ENCODE measurements at regions not wholly inside any gene's neighbourhood (a gene's known extent, or its start where the extent isn't known, plus 50 kb on each side); places are given as distances from the start of the nearest gene placed in this dataset.

DNA sequence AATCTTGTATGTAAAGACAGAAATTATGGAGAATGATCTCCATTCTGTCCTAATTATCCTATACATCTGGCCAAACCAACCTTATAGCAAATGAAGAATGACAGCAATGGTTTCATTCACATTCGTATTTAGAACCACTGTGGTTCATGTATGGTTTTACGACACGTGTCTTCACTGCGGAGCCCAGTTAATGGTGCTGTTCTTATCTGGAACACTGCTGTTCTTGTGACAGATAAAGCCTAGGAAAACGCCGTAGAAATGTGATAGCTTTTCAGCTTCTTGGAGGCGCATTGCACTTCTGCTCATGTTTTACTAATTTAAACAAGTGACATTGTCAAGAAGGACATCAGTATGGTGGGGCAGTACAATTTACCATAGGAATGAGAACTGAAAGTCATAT is 2266.4 kb upstream of the TENM3 start:
- peak; percentile 6 for DNase-seq

DNA sequence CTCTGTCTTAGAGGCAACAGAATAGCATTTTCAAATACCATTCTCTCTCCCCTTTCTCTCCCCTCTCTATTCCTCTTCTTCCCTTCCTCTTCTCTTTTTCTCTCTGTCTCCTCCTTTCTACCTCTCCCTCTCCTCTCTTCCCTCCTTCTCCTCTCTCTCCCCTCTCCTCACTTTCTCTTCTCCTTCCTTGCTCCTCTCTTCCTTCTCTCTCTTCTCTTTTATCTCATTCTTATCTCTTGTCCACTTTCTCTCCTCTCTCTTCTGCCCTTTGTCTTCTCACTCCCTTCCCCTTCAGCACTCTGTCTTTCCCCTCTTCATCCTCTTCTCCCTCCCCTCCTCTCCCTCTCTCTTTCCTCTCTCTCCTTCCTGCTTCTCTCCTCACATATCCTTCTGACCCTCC is 2265.8 kb upstream of the TENM3 start:
- DNase-seq, result no peak

- DNase-seq, result no peak
Observed at GRCh38 chr4:179981161-179981560, 2262.0 kb upstream of the TENM3 start.

DNA sequence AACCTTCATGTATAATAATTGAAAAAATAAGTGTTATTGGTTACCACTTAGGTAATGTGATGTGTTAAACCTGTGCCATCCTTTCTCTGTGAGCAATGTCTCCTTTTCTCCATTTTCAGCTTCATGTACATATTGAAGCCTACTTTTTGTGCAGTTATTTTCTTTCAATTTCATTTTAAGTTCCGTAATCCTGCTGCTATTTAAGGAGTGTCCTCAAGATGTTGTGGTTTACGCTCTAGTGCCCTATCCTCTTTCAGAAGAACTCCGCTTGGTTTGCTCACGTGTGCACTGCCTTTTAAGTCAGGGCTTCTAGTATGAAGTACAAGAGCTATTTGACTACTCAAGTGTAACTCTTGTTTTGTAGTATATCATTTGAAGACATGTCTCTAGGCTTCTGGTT is 2253.2 kb upstream of the TENM3 start:
- DNase-seq, result peak; percentile 99

DNA sequence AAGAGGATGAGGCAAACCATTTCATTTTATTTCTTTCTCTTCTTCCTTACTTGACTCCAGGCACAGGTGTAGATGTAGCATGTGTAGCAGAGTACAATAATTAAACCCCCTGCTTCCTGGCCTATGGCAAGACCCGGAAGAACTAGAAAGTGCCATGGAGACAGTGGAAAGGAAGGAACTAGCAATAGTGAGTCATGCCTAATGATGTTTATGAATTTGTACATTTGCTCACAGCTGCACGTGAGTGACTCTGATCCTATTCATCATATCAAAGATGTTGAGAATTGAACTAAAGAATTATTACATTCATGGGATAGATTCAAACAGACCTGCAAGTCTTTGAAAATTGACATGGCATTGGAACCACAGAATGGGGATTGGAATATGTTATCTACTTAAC is 2233.9 kb upstream of the TENM3 start:
- no peak for DNase-seq

DNA sequence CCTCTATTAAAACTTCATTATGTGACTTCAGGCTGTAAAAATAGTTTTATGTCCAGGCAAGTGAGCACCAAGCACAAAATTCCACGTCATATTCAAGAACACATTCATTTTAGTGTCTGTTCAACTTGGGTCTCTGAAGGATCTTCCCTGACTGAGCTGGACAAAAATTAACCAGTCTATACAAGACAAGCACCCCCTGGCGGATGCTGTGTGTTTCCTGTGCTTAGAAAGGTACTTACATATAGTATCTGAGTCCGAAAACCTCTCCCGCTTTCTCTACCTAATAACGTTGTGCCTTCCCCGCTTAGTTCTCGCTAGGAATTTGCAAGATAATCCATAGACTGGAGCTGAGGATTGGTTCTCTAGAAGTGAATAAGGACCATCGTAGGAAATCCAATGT is 2214.5 kb upstream of the TENM3 start:
- DNase-seq, result peak; percentile 68

- no peak for DNase-seq
Observed at GRCh38 chr4:180031330-180031729, 2211.9 kb upstream of the TENM3 start.

- no peak for DNase-seq
Observed at GRCh38 chr4:180041576-180041975, 2201.6 kb upstream of the TENM3 start.

GRCh38 chr4:180052629-180053028 is 2190.6 kb upstream of the TENM3 start:
- DNase-seq, result peak; percentile 65

GRCh38 chr4:180054291-180054690 is 2188.9 kb upstream of the TENM3 start:
- peak; percentile 33 for DNase-seq

DNA sequence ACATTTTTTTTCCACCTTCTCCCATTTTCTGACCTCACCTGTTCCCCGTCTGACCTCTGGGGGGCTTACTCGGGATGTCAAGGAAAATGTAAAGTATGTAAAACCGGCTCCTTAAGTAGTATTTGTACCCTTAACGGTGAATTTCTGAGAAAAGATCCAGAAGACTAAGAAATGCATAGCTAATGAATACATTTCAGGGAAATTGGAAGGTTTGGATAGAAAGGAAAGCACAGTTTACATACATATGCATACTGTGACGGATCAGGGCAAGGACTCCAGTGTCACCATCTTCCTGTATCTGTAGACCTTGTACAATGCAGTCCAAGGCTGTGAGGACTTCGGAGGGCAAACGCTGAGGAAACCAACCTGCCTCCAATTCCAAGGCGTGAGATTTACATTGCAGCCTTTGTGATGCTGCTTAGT is 2185.9 kb upstream of the TENM3 start:
- DNase-seq, result peak; percentile 50

GRCh38 chr4:180057891-180058671 is 2185.1 kb upstream of the TENM3 start:
- DNase-seq, result no peak

GRCh38 chr4:180058691-180059215 is 2184.4 kb upstream of the TENM3 start:
- DNase-seq, result peak; percentile 26

GRCh38 chr4:180059216-180059881 is 2183.9 kb upstream of the TENM3 start:
- peak; percentile 27 for DNase-seq

- peak; percentile 63 for DNase-seq
Observed at GRCh38 chr4:180060159-180060889, 2182.9 kb upstream of the TENM3 start.

DNA sequence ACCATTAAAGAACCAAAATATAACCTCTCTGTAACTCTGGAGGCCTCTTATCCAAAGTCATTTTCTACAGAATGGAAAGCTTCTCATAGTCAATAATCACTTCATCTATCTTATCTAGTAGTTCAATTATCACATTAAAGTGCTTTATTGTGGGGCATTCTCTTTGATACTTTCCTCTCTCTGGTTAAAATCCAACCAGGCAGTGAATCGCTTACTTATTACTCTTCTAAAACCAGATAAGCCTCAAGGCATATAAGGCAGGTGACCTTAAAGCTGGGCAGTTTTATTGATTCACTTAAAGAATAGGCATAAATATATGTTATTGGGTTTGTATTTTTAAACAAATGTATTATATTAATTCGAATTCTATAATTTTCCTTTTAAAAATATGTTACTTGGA is 2162.1 kb upstream of the TENM3 start:
- DNase-seq, result no peak

GRCh38 chr4:180084561-180084960 is 2158.6 kb upstream of the TENM3 start:
- DNase-seq, result no peak

GRCh38 chr4:180086480-180087190 is 2156.6 kb upstream of the TENM3 start:
- no peak for DNase-seq

DNA sequence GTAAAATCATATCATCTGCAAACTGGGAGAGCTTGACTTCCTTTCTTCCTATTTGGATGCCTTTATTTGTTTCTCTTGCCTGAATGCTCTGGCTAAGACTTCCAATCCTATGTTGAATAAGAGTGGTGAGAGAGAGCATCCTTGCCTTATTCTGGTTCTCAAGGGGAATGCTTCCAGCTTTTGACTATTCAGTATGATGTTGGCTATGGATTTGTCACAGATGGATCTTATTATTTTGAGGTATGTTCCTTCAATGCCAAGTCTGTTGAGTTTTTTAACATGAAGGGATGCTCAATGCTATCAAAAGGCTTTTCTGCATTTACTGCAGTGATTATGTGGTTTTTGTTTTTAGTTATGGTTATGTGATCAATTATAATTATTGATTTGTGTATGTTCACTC is 2144.6 kb upstream of the TENM3 start:
- no peak for DNase-seq

GRCh38 chr4:180099957-180100356 is 2143.2 kb upstream of the TENM3 start:
- peak; percentile 94 for DNase-seq

DNA sequence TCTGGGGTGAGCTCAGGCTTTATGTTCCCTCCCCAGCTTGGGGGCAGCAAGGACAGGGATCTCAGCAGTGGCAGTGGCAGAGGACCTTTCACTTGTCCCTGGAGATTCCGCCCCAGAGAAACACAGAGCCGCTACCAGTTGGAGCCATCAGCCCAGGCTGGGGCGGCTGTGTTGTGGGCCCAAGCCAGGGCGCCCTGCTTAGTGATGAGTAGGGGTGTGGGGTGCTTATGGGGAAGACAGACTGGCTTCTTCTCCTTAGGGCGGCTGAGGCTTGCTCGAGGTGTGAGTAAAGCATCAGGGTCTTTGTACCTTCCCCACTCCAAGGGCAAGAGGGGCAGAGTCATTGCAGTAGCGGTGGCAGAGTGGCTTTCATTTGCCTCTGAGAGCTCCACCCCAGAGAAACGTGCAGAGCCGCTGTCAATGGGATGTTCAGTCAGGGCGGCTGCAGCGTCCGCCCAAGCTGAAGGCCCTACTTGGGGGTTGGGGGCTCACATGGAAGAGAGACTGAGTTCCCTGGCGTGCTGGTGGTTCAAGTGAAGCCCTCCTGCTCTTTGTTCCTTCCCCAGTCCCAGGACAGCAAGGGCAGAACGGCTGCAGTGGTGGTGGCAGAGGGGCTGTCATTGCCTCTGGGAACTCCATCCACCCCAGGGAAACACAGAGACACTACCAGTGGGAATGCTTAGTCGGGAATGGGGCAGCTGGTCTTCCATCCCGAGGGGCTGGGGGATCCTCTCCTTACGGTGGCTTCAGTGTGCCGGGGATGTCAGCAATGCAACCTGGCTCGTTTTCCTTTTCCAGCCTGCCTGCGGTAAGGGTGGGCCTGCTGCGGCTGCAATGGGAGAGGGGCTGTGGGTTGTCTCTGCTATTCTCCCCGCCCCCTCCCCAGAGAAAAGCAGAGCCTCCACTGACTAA is 2142.5 kb upstream of the TENM3 start:
- DNase-seq, result no peak
